ENCODE measurements at regions not wholly inside any gene's neighbourhood (a gene's known extent, or its start where the extent isn't known, plus 50 kb on each side); places are given as distances from the start of the nearest gene placed in this dataset.
A peak's percentile ranks its signal among the peaks of the same experiment; 100 is the strongest.

GRCh38 chr6:164507206-164507940, 802.0 kb downstream of the C6orf118 start:
- no peaks in the 10 kb centered on the region for H3K23me2 ChIP-seq (ENCODE audit: insufficient read length, low read depth, low read length, poor library complexity, severe bottlenecking)
- no peaks in the 10 kb centered on the region for H3K79me2 ChIP-seq (ENCODE audit: insufficient read depth, low read length)
- H3T11ph ChIP-seq (ENCODE audit: low read length): no peak overlapping the region
- no peak overlapping the region for H4K5ac ChIP-seq (ENCODE audit: insufficient read length, low read depth, low read length)
- H2AFZ ChIP-seq (ENCODE audit: low read length): no peak overlapping the region
- no peak overlapping the region for H3K23ac ChIP-seq (ENCODE audit: insufficient read length, low read depth, low read length)
- DNase-seq: no peak
- peaks cover 0 to 3% of the 10 kb centered on the region in 2 experiments; a peak in 2 of 5 replicates for H3K9me3 Mint-ChIP-seq
- no peak for TF ChIP-seq CTCF (conservative IDR thresholded peaks at IDR 0.05)
- H3K4me3 Mint-ChIP-seq: no peak overlapping the region
- peak overlapping the region in 1 of 3 experiments; percentile 11; a peak in 2 of 7 replicates for H3K27ac Mint-ChIP-seq
- no peak overlapping the region for H3K14ac ChIP-seq (ENCODE audit: insufficient read depth, low read length)
- no CpG with 5 or more reads among the region's 8 CpGs for WGBS (ENCODE audit: extremely low coverage, insufficient read length, low lambda C conversion rate)
- no peak overlapping the region for H3K9ac ChIP-seq (ENCODE audit: extremely low read depth, insufficient read length, low read length)
- H2BK20ac ChIP-seq (ENCODE audit: low read depth, low read length, poor library complexity, severe bottlenecking): no peak overlapping the region
- H3K36me3 Mint-ChIP-seq (ENCODE audit: insufficient read depth in 1 of 3, low read depth in 3 of 3): peaks cover 0 to 3% (median 1%) of the 10 kb centered on the region in 3 experiments; a peak in 2 of 7 replicates
- H2BK12ac ChIP-seq (ENCODE audit: insufficient read length, low read depth, low read length): no peak overlapping the region
- H3K79me1 ChIP-seq (ENCODE audit: insufficient read depth, low read depth, low read length, poor library complexity, severe bottlenecking): no peaks in the 10 kb centered on the region
- H3K27me3 ChIP-seq (ENCODE audit: insufficient read depth, low read length): no peaks in the 10 kb centered on the region
- H4K20me1 ChIP-seq (ENCODE audit: control insufficient read depth, insufficient read depth, insufficient read length): no peaks in the 10 kb centered on the region
- no peak overlapping the region for H3K56ac ChIP-seq (ENCODE audit: insufficient read length, low read depth, low read length)
- no peak overlapping the region for H2BK120ac ChIP-seq (ENCODE audit: low read depth, low read length, poor library complexity, severe bottlenecking)
- no peaks in the 10 kb centered on the region for H3K4me1 ChIP-seq (ENCODE audit: insufficient read depth, low read length)
- H3K27me3 Mint-ChIP-seq (ENCODE audit: low read depth): no peaks in the 10 kb centered on the region
- H3K18ac ChIP-seq (ENCODE audit: insufficient read length, low read depth, low read length): no peak overlapping the region
- H2BK15ac ChIP-seq (ENCODE audit: low read depth, low read length): no peak overlapping the region
- H2BK5ac ChIP-seq (ENCODE audit: insufficient read length, low read length): no peak overlapping the region
- no peak overlapping the region for H4K8ac ChIP-seq (replicated peaks; ENCODE audit: insufficient read length, low read depth, low read length)
- H3K4me1 Mint-ChIP-seq: peaks cover 0 to 5% of the 10 kb centered on the region in 2 experiments; a peak in 1 of 4 replicates
- H3K27ac ChIP-seq (ENCODE audit: insufficient read length, low read depth, low read length): no peak overlapping the region
- H3K4ac ChIP-seq (ENCODE audit: low read depth, low read length): no peak overlapping the region
- H2AK5ac ChIP-seq (ENCODE audit: insufficient read length, low read length): no peak overlapping the region
- no peaks in the 10 kb centered on the region for H3K9me3 ChIP-seq (ENCODE audit: control insufficient read depth, low read depth, low read length)
- no peak overlapping the region for H3K4me2 ChIP-seq (ENCODE audit: insufficient read depth, insufficient read length, low read length)
- H4K91ac ChIP-seq (ENCODE audit: insufficient read length, low read depth, low read length): no peak overlapping the region

All from H9 (cell line).